ENCODE measurements at regions not wholly inside any gene's neighbourhood (a gene's known extent, or its start where the extent isn't known, plus 50 kb on each side); places are given as distances from the start of the nearest gene placed in this dataset.
"Not testable (repeated sequence)": the region's sequence is repeated elsewhere in the genome, so short reads cannot be mapped to it uniquely, and the experiment has no call there.

DNA sequence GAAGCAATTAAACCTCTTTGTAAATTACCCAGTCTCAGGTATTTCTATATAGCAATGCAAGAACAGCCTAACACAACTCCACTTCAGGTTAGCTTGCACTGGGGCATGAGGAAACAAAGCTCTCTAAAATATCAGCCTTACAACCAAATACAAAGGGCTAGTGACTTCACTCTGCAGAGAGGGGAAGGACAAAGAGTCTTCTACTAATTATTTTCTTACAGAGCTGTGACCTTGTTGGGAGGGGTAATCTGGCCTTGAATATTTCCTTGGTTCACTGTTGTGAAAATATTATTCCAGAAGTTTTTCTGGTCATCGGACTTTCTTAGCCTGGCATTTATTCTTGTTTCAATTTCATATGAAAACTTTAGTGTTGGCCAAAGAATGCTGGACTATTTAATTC, 334.4 kb upstream of the CTNNB1 start:
- DNase-seq = no peak

- DNase-seq = no peak
Measured at GRCh38 chr3:40867797-40868196, 331.5 kb upstream of the CTNNB1 start.

DNA sequence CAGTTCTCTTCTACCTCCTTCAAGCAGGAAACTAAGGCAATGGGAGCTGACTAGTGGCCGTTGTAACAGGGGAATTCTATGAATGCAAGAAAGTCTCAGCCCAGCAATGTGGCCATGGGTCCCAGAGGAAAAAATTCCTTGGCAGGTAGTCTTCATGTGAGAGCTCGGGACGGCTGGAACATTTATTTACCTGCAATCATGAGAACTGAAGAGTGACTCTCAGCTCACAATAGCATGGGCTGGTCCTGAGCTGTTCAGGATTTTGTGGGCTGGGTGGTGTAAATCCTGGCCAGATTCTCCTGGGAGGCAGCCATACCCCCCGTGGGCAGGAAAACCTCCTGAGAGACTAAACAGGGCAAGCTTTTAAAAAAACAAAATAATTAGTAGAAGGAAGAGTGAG, 330.3 kb upstream of the CTNNB1 start:
- no peak for DNase-seq

DNA sequence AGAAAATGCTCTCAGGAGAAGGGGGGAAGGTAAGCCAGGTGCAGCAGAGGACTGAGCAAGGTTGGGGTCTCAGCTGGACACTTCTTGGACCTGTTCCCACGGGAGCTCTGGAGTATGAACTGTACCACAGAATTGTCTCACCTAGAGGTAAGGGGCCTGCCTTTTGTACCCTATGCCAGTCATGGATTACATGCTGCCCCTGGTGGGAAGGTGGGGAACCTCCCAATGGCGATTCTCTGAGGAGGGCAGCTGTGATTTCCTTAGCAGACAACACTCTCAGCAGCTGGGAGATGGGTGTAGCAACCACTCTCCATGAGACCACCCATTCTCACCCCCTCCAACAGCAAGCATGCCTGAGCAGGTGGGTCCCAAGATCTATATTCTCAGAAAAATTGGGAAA, 329.4 kb upstream of the CTNNB1 start:
- DNase-seq = no peak

DNA sequence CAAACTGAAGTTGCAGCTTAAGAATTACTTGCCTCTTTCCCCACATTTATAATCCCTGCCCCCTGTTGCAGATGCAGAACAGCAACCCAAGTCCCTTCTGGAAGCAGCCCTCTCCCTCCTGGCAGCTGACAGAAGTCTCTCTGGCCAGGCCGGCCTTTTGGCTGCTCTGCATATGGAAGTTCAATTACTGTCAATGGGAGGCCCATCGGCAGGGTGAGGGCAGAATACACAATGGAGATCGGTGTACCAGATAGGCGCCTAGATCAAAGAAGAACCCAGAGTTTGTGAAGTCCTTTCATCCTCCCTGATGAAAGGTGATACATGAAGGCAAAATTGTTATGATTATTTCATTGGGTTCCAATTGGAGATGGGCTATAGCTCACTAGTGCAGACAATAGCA, 327.9 kb upstream of the CTNNB1 start:
- no peak for DNase-seq

DNA sequence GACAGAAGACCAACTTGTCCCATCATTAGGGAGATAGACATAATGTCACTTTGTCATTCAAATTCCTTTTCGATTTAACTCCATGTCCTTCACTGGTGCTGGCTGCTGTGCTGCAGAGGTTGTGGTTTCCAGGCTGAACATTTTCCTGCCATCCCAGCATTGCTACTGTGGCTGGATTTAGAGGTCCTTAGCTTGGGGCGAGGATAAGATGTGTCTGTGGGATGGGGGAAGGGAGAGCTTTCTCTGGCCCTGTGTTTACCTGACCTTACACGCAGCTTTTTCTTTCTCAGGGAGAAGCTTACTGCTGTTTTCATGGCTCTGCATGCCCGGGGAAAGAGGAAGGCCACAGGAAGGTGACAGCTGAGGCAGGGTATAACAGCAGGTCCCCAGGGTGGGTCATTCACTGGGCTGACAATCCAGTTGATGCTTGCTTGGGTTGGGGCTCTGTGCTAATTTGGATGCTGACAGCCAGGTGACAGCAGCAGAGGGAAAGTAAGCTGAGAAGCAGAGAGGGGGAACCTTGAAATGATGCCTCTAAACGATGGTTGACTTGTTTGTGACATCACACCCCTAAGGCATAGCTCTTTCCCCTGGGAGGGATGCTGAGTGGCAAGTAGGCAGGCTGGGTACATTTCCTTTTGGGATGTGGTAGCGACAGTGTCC, 326.9 kb upstream of the CTNNB1 start:
- no peak for DNase-seq

DNA sequence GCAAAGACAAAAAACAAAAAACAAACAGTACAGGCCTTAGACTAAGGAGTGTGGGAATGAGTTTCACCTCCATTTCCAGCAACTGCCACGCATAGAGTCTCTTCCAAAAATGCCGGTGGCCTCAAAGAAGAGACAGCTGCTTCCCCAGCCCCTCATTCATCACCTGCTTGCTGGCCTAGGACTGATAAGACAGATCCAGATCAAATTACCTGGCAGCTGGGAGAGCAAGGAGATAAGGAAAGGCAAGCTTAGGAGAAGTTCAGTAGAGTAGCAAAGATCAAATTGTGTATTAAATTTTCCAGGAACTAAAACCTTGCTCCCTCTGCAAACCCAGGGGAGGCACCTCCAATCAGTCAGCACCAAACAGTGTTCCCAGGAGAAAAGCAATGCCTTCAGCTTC, 325.8 kb upstream of the CTNNB1 start:
- no peak for DNase-seq

DNA sequence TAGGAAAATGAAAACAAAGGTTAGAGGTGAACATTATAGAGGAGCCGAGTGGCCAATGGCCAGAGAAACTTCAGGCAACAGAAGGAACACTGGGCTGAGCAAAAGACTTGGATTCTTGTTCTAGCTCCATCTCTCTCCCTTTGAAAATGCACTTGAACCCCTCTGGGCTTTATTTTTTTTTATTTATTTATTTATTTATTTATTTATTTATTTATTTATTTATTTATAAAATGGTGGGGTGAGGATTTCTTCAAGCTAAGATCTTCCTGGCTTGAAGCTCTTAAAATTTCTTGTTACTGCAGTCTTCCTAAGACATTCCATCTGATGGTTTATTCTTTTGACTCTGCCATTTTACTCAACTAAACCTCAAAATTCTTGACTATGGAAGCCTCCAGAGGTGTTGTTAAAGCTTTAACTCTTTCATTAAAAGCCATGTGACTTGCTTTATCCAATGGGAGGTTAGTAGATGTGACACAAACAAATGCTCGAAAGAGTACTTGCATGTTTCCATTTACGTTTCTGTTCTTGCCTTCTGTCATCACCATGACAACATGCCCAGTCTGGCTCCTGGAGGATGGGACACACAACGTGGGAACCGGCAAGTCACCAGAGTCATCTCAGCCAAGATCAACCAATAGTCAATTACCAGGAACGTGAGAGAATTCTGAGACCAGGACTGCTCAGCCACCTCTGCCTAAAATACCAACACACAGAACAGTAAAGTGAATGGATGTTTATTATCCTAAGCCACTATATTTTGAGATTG, 325.2 kb upstream of the CTNNB1 start:
- DNase-seq = no peak

- DNase-seq = no peak
Measured at GRCh38 chr3:40875581-40875980, 323.7 kb upstream of the CTNNB1 start.

GRCh38 chr3:40876009-40876408, 323.3 kb upstream of the CTNNB1 start:
- no peak for DNase-seq

DNA sequence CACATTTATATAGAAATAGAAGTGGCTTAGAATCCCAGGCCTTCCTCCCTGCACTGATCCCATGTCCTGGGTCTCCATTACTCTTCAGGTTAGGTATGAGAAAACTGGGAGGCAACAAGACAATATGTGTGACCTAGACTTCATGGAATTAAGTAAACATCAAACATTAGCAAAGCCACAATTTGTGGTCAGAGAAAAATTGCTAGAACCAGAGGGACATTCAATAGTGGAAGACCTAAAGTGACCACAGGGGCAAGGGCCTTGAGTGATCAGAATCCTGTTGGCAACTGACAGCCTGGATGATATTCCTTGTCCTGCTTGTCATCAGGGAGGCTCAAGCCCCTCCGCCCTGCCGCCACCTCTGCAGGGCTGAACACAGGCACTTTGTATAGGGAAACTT, 322.8 kb upstream of the CTNNB1 start:
- DNase-seq = no peak

GRCh38 chr3:40877631-40878463, 321.5 kb upstream of the CTNNB1 start:
- DNase-seq = no peak

DNA sequence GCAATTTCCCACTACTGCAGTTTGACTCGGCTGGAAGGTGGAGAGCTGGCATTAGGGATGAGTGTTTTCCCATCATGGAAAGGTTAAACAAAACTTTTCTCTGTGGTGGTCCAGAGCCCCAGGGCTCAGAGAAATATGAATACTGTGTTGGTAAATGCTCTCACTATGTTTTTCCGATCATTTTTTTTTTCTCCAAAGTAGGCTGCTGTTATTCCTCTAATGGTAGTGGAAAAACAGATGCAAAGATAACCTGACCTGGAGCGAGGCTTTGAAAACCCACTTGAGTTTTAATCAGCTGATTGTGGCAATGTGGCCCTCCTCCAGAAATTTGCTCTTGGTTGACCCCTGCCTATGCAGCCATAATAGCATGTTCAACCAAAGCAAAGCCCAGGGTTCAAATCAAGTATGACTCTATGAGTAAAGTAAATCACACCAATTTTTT, 320.8 kb upstream of the CTNNB1 start:
- DNase-seq = no peak

GRCh38 chr3:40885430-40885829, 313.9 kb upstream of the CTNNB1 start:
- no peak for DNase-seq

DNA sequence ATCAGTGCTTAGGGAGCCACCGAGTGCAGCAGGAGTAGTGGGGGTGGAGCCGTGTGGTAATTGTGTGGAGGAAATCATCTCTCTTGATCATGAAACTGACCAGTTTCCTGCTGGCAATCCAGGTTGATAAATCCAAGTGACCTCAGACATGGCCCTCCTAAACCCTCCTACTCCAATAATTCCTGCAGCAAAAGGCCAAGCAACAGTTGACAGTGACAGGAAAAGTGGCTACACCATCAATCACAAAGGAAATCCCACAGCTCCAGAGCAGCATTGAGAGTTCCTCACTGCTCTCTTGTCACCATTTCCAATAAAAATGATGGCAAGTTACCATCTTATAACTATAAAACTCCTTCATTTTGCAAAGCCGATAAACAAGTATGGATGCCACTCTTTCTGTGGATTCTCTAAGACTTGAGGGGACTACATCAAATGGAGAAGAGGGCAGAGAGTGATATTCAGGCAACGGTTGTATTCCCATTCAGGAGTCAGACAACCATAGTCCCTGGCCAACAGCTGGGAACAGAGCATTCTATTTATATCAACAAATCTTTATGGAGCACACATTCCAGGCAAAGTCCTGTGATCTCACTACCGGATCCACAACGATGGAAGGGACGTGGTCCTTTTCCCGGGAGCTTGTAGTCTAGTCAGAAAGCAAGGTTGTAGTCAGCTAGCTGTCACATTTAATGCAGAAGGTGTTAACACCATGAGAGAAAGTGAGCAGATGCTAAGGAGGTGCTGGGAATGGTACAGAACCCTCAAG, 312.5 kb upstream of the CTNNB1 start:
- no peak for DNase-seq

DNA sequence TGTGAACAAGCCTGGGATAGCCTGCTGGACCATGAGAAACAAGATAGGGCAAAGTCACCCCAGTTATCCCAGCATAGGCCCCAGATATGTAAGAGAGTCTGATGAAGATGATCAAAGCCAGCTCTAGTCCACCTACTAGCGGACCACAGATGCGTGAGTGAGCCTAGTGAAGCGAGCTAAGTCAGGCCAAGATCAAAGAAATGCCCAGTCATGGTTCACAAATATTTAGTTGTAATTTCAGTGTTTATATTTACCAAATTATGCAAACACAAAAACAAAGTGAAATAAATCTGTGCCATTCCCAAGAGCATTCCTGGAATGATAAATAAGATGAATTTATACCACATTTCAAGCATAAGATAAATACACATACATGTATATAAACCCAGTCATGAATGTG, 308.1 kb upstream of the CTNNB1 start:
- no peak for DNase-seq

GRCh38 chr3:40895109-40895508, 304.2 kb upstream of the CTNNB1 start:
- DNase-seq = no peak

DNA sequence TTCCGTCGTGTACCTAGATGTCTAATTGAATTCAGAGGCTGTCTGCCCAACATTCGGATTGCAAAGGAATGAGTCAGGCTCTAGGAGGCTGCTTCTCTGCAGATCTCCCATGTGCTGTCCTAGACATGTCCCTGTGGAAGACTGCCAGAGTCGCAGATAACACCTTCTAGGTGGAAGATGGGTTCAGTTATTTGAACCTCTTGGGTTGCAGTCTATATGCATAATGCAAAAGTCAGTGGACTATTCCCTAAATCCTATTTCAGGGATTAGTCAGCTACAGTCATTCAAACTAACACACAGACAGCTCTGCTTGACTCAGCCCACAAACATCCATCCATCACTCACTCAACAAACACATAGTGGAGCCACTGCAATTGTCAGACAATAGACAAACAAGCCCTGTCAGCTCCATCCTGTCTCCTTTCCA, 300.0 kb upstream of the CTNNB1 start:
- no peak for DNase-seq

GRCh38 chr3:40901298-40901697, 298.0 kb upstream of the CTNNB1 start:
- DNase-seq = no peak

DNA sequence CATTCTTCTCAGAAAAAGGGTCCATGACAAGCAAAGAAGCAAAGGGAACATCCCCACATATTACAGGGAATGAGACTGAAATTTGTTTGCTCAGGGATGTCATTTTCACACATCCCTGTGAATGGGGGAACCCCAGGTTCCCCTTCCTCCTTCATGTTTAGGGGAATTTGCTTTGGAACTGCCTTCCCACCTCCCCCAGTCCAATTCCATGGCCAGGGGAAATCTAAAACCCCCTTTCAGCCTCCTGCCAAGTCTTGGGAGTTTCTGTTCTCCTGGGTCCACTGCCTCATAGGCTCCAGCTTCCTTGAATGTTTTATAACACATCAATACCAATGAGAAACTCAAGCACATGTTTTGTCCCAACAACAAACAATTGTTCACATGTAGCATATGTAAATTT, 297.5 kb upstream of the CTNNB1 start:
- DNase-seq = no peak

DNA sequence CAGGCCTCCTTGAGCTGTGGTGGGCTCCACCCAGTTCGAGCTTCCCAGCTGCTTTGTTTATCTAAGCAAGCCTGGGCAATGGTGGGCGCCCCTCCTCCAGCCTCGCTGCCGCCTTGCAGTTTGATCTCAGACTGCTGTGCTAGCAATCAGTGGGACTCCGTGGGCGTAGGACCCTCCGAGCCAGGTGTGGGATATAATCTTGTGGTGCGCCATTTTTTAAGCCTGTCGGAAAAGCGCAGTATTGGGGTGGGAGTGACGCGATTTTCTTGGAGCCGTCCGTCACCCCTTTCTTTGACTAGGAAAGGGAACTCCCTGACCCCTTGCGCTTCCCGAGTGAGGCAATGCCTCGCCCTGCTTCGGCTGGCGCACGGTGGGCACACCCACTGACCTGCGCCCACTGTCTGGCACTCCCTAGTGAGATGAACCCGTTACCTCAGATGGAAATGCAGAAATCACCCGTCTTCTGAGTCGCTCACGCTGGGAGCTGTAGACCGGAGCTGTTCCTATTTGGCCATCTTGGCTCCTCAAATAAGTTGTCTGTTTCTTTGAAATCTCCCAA, 291.3 kb upstream of the CTNNB1 start:
- DNase-seq = not testable (repeated sequence)

DNA sequence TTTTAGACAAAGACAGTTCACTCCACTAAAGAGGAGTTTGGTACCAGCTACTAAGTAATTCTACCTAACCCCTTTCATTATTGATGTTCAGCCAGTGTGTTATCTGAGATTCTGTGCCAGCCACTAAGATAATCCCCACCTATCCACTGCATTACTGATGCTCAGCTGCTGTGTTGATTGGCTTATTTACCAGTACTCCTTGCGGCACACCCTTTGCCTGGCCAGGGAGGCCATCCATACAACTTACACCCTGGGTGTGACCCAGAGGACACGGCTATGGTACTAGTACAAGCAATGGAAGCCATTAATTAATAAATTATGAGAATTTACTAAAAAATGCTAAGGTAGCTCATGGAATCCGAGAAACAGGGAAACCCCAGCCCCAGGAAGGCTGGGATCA, 290.7 kb upstream of the CTNNB1 start:
- no peak for DNase-seq

DNA sequence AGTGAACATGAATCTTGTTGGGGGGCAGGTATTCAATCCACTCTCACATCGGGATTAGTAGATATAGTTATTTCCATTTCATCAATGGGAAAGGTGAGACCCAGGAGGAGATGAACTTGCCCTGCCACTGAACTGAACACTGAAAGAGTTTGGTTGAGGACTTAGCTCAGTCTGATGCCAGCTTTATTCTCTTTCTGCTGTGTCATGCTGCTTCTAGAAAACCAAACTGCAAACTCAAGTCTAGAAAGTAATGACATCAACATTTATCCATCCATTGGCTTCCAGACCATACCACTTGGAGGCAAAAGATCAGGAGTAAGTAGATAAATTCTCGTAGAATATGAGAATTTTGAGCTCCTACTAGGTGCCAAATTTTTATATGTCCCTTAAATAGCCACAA, 288.0 kb upstream of the CTNNB1 start:
- no peak for DNase-seq

Measured in SHP77 (cell line).